ENCODE measurements at regions not wholly inside any gene's neighbourhood (a gene's known extent, or its start where the extent isn't known, plus 50 kb on each side); places are given as distances from the start of the nearest gene placed in this dataset.

DNA sequence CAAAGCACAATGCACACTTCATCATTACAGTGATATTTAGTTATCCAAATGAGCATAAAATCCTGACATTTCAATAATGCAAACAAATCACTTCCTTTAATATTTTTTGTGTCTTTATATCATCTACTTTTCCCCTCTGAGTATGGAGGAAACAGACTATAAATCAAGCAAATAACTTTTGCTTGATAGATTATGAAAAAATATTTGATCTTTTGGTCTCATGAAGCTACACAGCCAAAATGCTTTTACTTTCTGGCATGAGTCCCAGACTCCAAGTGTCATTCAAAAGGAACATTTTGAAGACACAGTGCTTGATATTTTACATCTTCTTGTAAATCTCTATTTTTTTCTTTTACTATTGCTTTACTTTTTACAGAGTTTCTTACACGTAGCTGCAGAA lies 215.3 kb upstream of the ROBO1 start:
- TF ChIP-seq, protein P1, sequence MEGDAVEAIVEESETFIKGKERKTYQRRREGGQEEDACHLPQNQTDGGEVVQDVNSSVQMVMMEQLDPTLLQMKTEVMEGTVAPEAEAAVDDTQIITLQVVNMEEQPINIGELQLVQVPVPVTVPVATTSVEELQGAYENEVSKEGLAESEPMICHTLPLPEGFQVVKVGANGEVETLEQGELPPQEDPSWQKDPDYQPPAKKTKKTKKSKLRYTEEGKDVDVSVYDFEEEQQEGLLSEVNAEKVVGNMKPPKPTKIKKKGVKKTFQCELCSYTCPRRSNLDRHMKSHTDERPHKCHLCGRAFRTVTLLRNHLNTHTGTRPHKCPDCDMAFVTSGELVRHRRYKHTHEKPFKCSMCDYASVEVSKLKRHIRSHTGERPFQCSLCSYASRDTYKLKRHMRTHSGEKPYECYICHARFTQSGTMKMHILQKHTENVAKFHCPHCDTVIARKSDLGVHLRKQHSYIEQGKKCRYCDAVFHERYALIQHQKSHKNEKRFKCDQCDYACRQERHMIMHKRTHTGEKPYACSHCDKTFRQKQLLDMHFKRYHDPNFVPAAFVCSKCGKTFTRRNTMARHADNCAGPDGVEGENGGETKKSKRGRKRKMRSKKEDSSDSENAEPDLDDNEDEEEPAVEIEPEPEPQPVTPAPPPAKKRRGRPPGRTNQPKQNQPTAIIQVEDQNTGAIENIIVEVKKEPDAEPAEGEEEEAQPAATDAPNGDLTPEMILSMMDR (conservative IDR thresholded peaks at IDR 0.05; ENCODE audit: low read length), result no peak
- TF ChIP-seq EZH2phosphoT487 (IDR thresholded peaks at IDR 0.05; ENCODE audit: borderline replicate concordance, low read depth, low read length), result no peak
